ENCODE measurements at regions not wholly inside any gene's neighbourhood (a gene's known extent, or its start where the extent isn't known, plus 50 kb on each side); places are given as distances from the start of the nearest gene placed in this dataset.

GRCh38 chr5:174307031-174307408, 261.5 kb downstream of the NSG2 start:
- TF ChIP-seq POLR2A (IDR thresholded peaks at IDR 0.05; ENCODE audit: extremely low read depth, insufficient read length) (no peak), CTCF (IDR thresholded peaks at IDR 0.05; ENCODE audit: low read depth, low read length) (no peak), MYC (IDR thresholded peaks at IDR 0.05; ENCODE audit: low read depth, low read length) (no peak)
- TF ChIP-seq, protein P1, sequence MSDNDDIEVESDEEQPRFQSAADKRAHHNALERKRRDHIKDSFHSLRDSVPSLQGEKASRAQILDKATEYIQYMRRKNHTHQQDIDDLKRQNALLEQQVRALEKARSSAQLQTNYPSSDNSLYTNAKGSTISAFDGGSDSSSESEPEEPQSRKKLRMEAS (IDR thresholded peaks at IDR 0.05; ENCODE audit: low read depth, low read length): no peak
